ENCODE measurements at regions not wholly inside any gene's neighbourhood (a gene's known extent, or its start where the extent isn't known, plus 50 kb on each side); places are given as distances from the start of the nearest gene placed in this dataset.
"Not testable (repeated sequence)": the region's sequence is repeated elsewhere in the genome, so short reads cannot be mapped to it uniquely, and the experiment has no call there.

DNA sequence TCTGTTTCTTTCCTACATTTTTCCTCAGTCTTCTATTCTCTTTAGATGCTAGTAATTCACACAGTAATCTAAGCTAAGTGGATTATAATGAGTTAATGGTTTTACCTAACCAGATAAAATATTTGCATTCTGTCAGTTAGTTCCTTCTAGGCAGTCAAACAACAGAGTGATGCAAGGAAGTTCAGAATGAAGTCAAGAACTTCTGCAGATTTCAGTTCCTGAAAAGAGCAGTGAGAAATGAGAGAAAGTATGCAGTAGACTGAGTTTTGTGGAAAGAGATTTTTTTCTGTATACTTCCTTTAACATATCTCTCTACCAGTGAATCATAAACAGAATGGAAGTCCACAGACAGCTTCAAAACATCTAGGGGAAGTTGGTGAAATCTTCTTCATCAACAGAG, 774.0 kb upstream of the POU3F4 start:
- intact Hi-C loops (cut with micrococcal nuclease) = no loop called here
- Histone ChIP-seq H2AFZ (ENCODE audit: low read depth, low read length) (no peak overlapping the region), H3K27ac (ENCODE audit: insufficient read depth, low read depth, low read length) (no peak overlapping the region), H3K9ac (replicated peaks; ENCODE audit: extremely low read depth, insufficient read depth, low read length) (no peak overlapping the region), H4K20me1 (replicated peaks; ENCODE audit: control insufficient read depth, extremely low read depth, insufficient read depth, low read length) (no peaks in the 10 kb centered on the region), H3K27me3 (ENCODE audit: control insufficient read depth in 2 of 2, insufficient read depth in 2 of 2, low read length in 2 of 2) (no peaks in the 10 kb centered on the region), H3K4me3 (replicated peaks in 1 of 3; ENCODE audit: insufficient read depth in 1 of 3, low read depth in 1 of 3, low read length in 3 of 3) (no peak overlapping the region), H3K4me2 (ENCODE audit: insufficient read depth, low read length) (no peak overlapping the region), H3K79me2 (ENCODE audit: control insufficient read depth, insufficient read depth, low read length) (no peaks in the 10 kb centered on the region), H3K36me3 (ENCODE audit: control insufficient read depth in 2 of 2, extremely low read depth in 1 of 2, insufficient read depth in 2 of 2, low read length in 2 of 2) (no peaks in the 10 kb centered on the region), H3K9me3 (replicated peaks; ENCODE audit: control insufficient read depth, insufficient read depth, low read length) (no peaks in the 10 kb centered on the region), H3K4me1 (ENCODE audit: control insufficient read depth, extremely low read depth, insufficient read depth, low read length) (no peaks in the 10 kb centered on the region), H3K9me1 (replicated peaks; ENCODE audit: control insufficient read depth, extremely low read depth, insufficient read depth, low read length) (no peaks in the 10 kb centered on the region)
- TF ChIP-seq, protein P1, sequence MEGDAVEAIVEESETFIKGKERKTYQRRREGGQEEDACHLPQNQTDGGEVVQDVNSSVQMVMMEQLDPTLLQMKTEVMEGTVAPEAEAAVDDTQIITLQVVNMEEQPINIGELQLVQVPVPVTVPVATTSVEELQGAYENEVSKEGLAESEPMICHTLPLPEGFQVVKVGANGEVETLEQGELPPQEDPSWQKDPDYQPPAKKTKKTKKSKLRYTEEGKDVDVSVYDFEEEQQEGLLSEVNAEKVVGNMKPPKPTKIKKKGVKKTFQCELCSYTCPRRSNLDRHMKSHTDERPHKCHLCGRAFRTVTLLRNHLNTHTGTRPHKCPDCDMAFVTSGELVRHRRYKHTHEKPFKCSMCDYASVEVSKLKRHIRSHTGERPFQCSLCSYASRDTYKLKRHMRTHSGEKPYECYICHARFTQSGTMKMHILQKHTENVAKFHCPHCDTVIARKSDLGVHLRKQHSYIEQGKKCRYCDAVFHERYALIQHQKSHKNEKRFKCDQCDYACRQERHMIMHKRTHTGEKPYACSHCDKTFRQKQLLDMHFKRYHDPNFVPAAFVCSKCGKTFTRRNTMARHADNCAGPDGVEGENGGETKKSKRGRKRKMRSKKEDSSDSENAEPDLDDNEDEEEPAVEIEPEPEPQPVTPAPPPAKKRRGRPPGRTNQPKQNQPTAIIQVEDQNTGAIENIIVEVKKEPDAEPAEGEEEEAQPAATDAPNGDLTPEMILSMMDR (IDR thresholded peaks at IDR 0.05; ENCODE audit: extremely low read depth in 1 of 2, insufficient read depth in 1 of 2, low read depth in 1 of 2, low read length in 2 of 2) = no peak
- TF ChIP-seq, protein P2, sequence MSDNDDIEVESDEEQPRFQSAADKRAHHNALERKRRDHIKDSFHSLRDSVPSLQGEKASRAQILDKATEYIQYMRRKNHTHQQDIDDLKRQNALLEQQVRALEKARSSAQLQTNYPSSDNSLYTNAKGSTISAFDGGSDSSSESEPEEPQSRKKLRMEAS (IDR thresholded peaks at IDR 0.05; ENCODE audit: insufficient read depth, insufficient read length) = no peak
- TF ChIP-seq POLR2A (IDR thresholded peaks at IDR 0.05; ENCODE audit: low read depth, low read length) (no peak), POLR2AphosphoS5 (IDR thresholded peaks at IDR 0.05; ENCODE audit: insufficient read depth, low read depth, low read length) (no peak), MYC (IDR thresholded peaks at IDR 0.05; ENCODE audit: low read depth, low read length) (no peak), EZH2 (IDR thresholded peaks at IDR 0.05; ENCODE audit: borderline replicate concordance, low read depth, low read length, severe bottlenecking) (no peak), GATA2 (IDR thresholded peaks at IDR 0.05; ENCODE audit: insufficient read depth, insufficient read length, low read depth, low read length) (no peak), FOS (IDR thresholded peaks at IDR 0.05; ENCODE audit: borderline replicate concordance, insufficient read depth, low read length) (no peak), JUN (IDR thresholded peaks at IDR 0.05; ENCODE audit: borderline replicate concordance, insufficient read depth, insufficient read length, low read depth) (no peak)
- dilution Hi-C loops (cut with MboI; ENCODE audit: extremely low pct_ligation_motif_present, low sequenced_read_pairs) = no loop called here
- FAIRE-seq (no peak), DNase-seq (ENCODE audit: low read depth, low spot score) (no peak)
- ChIA-PET POLR2A (no interaction called here), CTCF (no interaction called here)
- no TSS peak for BruUV-seq (replicated peaks)

DNA sequence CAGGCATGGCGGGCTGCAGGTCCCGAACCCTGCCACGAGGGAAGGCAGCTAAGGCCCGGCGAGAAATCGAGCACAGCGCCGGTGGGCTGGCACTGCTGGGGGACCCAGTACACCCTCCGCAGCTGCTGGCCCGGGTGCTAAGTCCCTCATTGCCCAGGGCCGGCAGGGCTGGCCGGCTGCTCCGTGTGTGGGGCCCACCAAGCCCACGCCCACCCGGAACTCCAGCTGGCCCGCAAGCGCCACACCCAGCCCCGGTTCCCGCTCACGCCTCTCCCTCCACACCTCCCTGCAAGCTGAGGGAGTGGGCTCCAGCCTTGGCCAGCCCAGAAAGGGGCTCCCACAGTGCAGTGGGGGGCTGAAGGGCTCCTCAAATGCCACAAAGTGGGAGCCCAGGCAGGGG, 769.8 kb upstream of the POU3F4 start:
- dilution Hi-C loops (cut with MboI; ENCODE audit: extremely low pct_ligation_motif_present, low sequenced_read_pairs); intact Hi-C loops (cut with micrococcal nuclease); H3K9ac ChIP-seq (replicated peaks; ENCODE audit: extremely low read depth, insufficient read depth, low read length); DNase-seq (ENCODE audit: low read depth, low spot score); FAIRE-seq; H2AFZ ChIP-seq (ENCODE audit: low read depth, low read length); H3K9me3 ChIP-seq (replicated peaks; ENCODE audit: control insufficient read depth, insufficient read depth, low read length); CTCF ChIA-PET; H4K20me1 ChIP-seq (replicated peaks; ENCODE audit: control insufficient read depth, extremely low read depth, insufficient read depth, low read length); H3K79me2 ChIP-seq (ENCODE audit: control insufficient read depth, insufficient read depth, low read length); H3K4me1 ChIP-seq (ENCODE audit: control insufficient read depth, extremely low read depth, insufficient read depth, low read length); H3K27me3 ChIP-seq (ENCODE audit: control insufficient read depth in 2 of 2, insufficient read depth in 2 of 2, low read length in 2 of 2); H3K4me3 ChIP-seq (replicated peaks in 1 of 3; ENCODE audit: insufficient read depth in 1 of 3, low read depth in 1 of 3, low read length in 3 of 3); H3K36me3 ChIP-seq (ENCODE audit: control insufficient read depth in 2 of 2, extremely low read depth in 1 of 2, insufficient read depth in 2 of 2, low read length in 2 of 2); BruUV-seq (replicated peaks); H3K9me1 ChIP-seq (replicated peaks; ENCODE audit: control insufficient read depth, extremely low read depth, insufficient read depth, low read length); H3K4me2 ChIP-seq (ENCODE audit: insufficient read depth, low read length); POLR2A ChIA-PET; H3K27ac ChIP-seq (ENCODE audit: insufficient read depth, low read depth, low read length): not testable (repeated sequence)

All from endothelial cell of umbilical vein (primary cell).